ENCODE measurements at regions not wholly inside any gene's neighbourhood (a gene's known extent, or its start where the extent isn't known, plus 50 kb on each side); places are given as distances from the start of the nearest gene placed in this dataset.

- H4K20me1 ChIP-seq (ENCODE audit: control insufficient read depth, insufficient read depth, low read depth, low read length): no peaks in the 10 kb centered on the region
- no peaks in the 10 kb centered on the region for H3F3A ChIP-seq (ENCODE audit: control insufficient read depth, insufficient read depth)
- no peaks in the 10 kb centered on the region for H3K9me3 ChIP-seq (ENCODE audit: control insufficient read depth, insufficient read depth, low read length)
- H3K27ac ChIP-seq (ENCODE audit: low read depth, low read length): no peak overlapping the region
- TF ChIP-seq EZH2phosphoT487 (IDR thresholded peaks at IDR 0.05; ENCODE audit: borderline replicate concordance, low read length): no peak
- TF ChIP-seq, protein P1, sequence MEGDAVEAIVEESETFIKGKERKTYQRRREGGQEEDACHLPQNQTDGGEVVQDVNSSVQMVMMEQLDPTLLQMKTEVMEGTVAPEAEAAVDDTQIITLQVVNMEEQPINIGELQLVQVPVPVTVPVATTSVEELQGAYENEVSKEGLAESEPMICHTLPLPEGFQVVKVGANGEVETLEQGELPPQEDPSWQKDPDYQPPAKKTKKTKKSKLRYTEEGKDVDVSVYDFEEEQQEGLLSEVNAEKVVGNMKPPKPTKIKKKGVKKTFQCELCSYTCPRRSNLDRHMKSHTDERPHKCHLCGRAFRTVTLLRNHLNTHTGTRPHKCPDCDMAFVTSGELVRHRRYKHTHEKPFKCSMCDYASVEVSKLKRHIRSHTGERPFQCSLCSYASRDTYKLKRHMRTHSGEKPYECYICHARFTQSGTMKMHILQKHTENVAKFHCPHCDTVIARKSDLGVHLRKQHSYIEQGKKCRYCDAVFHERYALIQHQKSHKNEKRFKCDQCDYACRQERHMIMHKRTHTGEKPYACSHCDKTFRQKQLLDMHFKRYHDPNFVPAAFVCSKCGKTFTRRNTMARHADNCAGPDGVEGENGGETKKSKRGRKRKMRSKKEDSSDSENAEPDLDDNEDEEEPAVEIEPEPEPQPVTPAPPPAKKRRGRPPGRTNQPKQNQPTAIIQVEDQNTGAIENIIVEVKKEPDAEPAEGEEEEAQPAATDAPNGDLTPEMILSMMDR (IDR thresholded peaks at IDR 0.05; ENCODE audit: low read depth, low read length, poor library complexity, severe bottlenecking): no peak
- no peaks in the 10 kb centered on the region for H3K79me2 ChIP-seq (ENCODE audit: control insufficient read depth, low read length)
- no peaks in the 10 kb centered on the region for H3K36me3 ChIP-seq (ENCODE audit: control insufficient read depth, low read length)
- no peaks in the 10 kb centered on the region for H3K27me3 ChIP-seq (ENCODE audit: control insufficient read depth, low read length)
- no peaks in the 10 kb centered on the region for H3K4me1 ChIP-seq (ENCODE audit: control insufficient read depth, low read length)
- H3K4me2 ChIP-seq (ENCODE audit: low read length): no peak overlapping the region
- no peaks in the 10 kb centered on the region for H3K9me2 ChIP-seq (replicated peaks; ENCODE audit: control insufficient read depth, low read length)
- no peak overlapping the region for H3K4me3 ChIP-seq (ENCODE audit: low read length)
Observed at GRCh38 chr6:98579079-98579478, 255.3 kb upstream of the POU3F2 start.

DNA sequence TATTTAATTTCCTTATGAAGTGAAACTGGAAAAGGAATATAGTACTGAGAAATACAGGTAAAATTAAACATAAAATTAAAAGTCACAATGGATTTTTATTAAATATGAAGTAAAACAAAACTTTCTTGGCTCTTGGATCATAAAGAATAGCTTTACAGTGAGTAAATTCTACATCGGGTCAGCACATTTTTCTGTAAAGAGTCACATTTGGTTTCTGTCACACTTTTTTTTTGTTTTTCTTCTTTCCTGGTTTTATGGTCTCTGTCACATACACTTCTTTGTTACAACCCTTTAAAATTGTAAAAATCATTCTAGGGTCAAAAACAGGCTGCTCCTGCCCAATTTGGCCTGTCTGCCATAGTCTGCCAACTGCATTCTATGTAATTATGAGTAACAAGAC is 254.4 kb upstream of the POU3F2 start:
- H3K4me3 ChIP-seq (ENCODE audit: low read length): no peak overlapping the region
- TF ChIP-seq, protein P1 (IDR thresholded peaks at IDR 0.05; ENCODE audit: low read depth, low read length, poor library complexity, severe bottlenecking): no peak
- no peak for TF ChIP-seq EZH2phosphoT487 (IDR thresholded peaks at IDR 0.05; ENCODE audit: borderline replicate concordance, low read length)
- no peaks in the 10 kb centered on the region for H3F3A ChIP-seq (ENCODE audit: control insufficient read depth, insufficient read depth)
- no peaks in the 10 kb centered on the region for H3K9me3 ChIP-seq (ENCODE audit: control insufficient read depth, insufficient read depth, low read length)
- H4K20me1 ChIP-seq (ENCODE audit: control insufficient read depth, insufficient read depth, low read depth, low read length): no peaks in the 10 kb centered on the region
- H3K4me1 ChIP-seq (ENCODE audit: control insufficient read depth, low read length): no peaks in the 10 kb centered on the region
- H3K36me3 ChIP-seq (ENCODE audit: control insufficient read depth, low read length): no peaks in the 10 kb centered on the region
- no peaks in the 10 kb centered on the region for H3K27me3 ChIP-seq (ENCODE audit: control insufficient read depth, low read length)
- H3K27ac ChIP-seq (ENCODE audit: low read depth, low read length): no peak overlapping the region
- H3K4me2 ChIP-seq (ENCODE audit: low read length): no peak overlapping the region
- no peaks in the 10 kb centered on the region for H3K79me2 ChIP-seq (ENCODE audit: control insufficient read depth, low read length)
- no peaks in the 10 kb centered on the region for H3K9me2 ChIP-seq (replicated peaks; ENCODE audit: control insufficient read depth, low read length)

GRCh38 chr6:98581705-98582104 is 252.7 kb upstream of the POU3F2 start:
- Histone ChIP-seq H3K9me3 (ENCODE audit: control insufficient read depth, insufficient read depth, low read length) (no peaks in the 10 kb centered on the region), H3K79me2 (ENCODE audit: control insufficient read depth, low read length) (no peaks in the 10 kb centered on the region), H3K27me3 (ENCODE audit: control insufficient read depth, low read length) (no peaks in the 10 kb centered on the region), H3K36me3 (ENCODE audit: control insufficient read depth, low read length) (no peaks in the 10 kb centered on the region), H3K4me1 (ENCODE audit: control insufficient read depth, low read length) (no peaks in the 10 kb centered on the region), H3K4me3 (ENCODE audit: low read length) (no peak overlapping the region), H4K20me1 (ENCODE audit: control insufficient read depth, insufficient read depth, low read depth, low read length) (no peaks in the 10 kb centered on the region), H3K4me2 (ENCODE audit: low read length) (no peak overlapping the region), H3K9me2 (replicated peaks; ENCODE audit: control insufficient read depth, low read length) (no peaks in the 10 kb centered on the region), H3F3A (ENCODE audit: control insufficient read depth, insufficient read depth) (no peaks in the 10 kb centered on the region), H3K27ac (ENCODE audit: low read depth, low read length) (no peak overlapping the region)
- no peak for TF ChIP-seq EZH2phosphoT487 (IDR thresholded peaks at IDR 0.05; ENCODE audit: borderline replicate concordance, low read length)
- TF ChIP-seq, protein P1 (IDR thresholded peaks at IDR 0.05; ENCODE audit: low read depth, low read length, poor library complexity, severe bottlenecking): no peak

DNA sequence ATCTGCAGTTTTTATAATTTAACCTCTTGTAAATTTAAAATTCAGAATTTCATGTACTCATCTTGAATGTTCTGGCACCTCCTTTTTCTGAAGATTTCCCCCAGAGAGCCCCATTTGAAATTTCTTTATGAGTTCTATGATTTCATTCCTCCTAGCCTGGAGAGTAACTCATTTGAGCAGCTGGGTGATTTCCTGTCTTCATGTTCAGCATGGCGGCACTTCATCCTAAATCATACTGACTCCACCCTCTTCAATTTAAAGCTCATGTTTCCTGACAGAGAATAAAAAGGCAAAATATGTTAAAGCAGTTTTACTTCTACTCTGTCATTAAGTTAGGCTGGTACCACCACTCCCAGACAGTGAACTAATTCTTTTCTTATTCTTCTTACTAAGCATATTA is 250.9 kb upstream of the POU3F2 start:
- Histone ChIP-seq H3K9me2 (replicated peaks; ENCODE audit: control insufficient read depth, low read length) (no peaks in the 10 kb centered on the region), H3K36me3 (ENCODE audit: control insufficient read depth, low read length) (no peaks in the 10 kb centered on the region), H3F3A (ENCODE audit: control insufficient read depth, insufficient read depth) (no peaks in the 10 kb centered on the region), H3K27me3 (ENCODE audit: control insufficient read depth, low read length) (no peaks in the 10 kb centered on the region), H3K9me3 (ENCODE audit: control insufficient read depth, insufficient read depth, low read length) (no peaks in the 10 kb centered on the region), H3K79me2 (ENCODE audit: control insufficient read depth, low read length) (no peaks in the 10 kb centered on the region), H3K4me1 (ENCODE audit: control insufficient read depth, low read length) (no peaks in the 10 kb centered on the region), H3K27ac (ENCODE audit: low read depth, low read length) (no peak overlapping the region), H3K4me3 (ENCODE audit: low read length) (no peak overlapping the region), H4K20me1 (ENCODE audit: control insufficient read depth, insufficient read depth, low read depth, low read length) (no peaks in the 10 kb centered on the region), H3K4me2 (ENCODE audit: low read length) (no peak overlapping the region)
- TF ChIP-seq EZH2phosphoT487 (IDR thresholded peaks at IDR 0.05; ENCODE audit: borderline replicate concordance, low read length): no peak
